CD14-positive monocyte (primary cell): ENCODE measurements at regions not wholly inside any gene's neighbourhood (a gene's known extent, or its start where the extent isn't known, plus 50 kb on each side); places are given as distances from the start of the nearest gene placed in this dataset.

ENCODE experiments used
- DNase-seq, 3 donors: peaks; one replicate each; pipeline ENCODE4 v3.0.0-alpha.2; 2011 to 2022
- H2AFZ ChIP-seq: 2 replicates; pipeline ENCODE4 v1.6.0; 2012; ENCODE audit warnings: mild to moderate bottlenecking, low read depth, low read length, inconsistent platforms; ENCODE audit not compliant: insufficient read depth, poor library complexity, severe bottlenecking
- H3K27ac ChIP-seq, 2 donors: 1 replicate in 1 of 2; 2 replicates in 1 of 2; pipeline ENCODE4 v1.5.1; 2012 to 2013; ENCODE audit warnings: low read length in 2 of 2, control low read depth in 1 of 2, inconsistent platforms in 1 of 2, low read depth in 1 of 2, mild to moderate bottlenecking in 1 of 2
- H3K27me3 ChIP-seq, 2 donors: one replicate each; pipeline versions ENCODE4 v1.6.0 to v1.6.1; 2011 to 2013; ENCODE audit warnings: low read length in 2 of 2; ENCODE audit not compliant: control insufficient read depth in 2 of 2, insufficient read depth in 2 of 2
- H3K36me3 ChIP-seq, 2 donors: replicated peaks in 1 of 2; 1 replicate in 1 of 2; 2 replicates in 1 of 2; pipeline versions ENCODE4 v1.5.1 to v1.6.1; 2012 to 2013; ENCODE audit warnings: low read length in 2 of 2, control low read depth in 1 of 2, inconsistent platforms in 1 of 2, mild to moderate bottlenecking in 1 of 2; ENCODE audit not compliant: insufficient read depth in 2 of 2, control insufficient read depth in 1 of 2
- H3K4me1 ChIP-seq, 2 donors: 1 replicate in 1 of 2; 2 replicates in 1 of 2; pipeline versions ENCODE4 v1.5.1 to v1.6.1; 2012 to 2013; ENCODE audit warnings: low read length in 2 of 2, control low read depth in 1 of 2, inconsistent platforms in 1 of 2, mild to moderate bottlenecking in 1 of 2, moderate library complexity in 1 of 2; ENCODE audit not compliant: insufficient read depth in 2 of 2, control insufficient read depth in 1 of 2
- H3K4me2 ChIP-seq: replicated peaks from 2 replicates; pipeline ENCODE3; 2012; ENCODE audit warnings: low read length, moderate library complexity, mild to moderate bottlenecking; ENCODE audit not compliant: poor library complexity, severe bottlenecking; ENCODE audit errors: extremely low read depth
- H3K4me3 ChIP-seq, 3 experiments: fragments of 200-600 bp in 1 of 3; sonication (generic) in 1 of 3; replicated peaks in 1 of 3; 1 replicate in 2 of 3; 2 replicates in 1 of 3; pipeline ENCODE4 v1.5.1; 2011 to 2013; ENCODE audit warnings: low read length in 3 of 3, mild to moderate bottlenecking in 3 of 3, control low read depth in 2 of 3, low read depth in 2 of 3, inconsistent platforms in 1 of 3, moderate library complexity in 1 of 3
- H3K79me2 ChIP-seq: 2 replicates; pipeline ENCODE4 v1.6.0; 2012; ENCODE audit warnings: mild to moderate bottlenecking, control low read depth, inconsistent platforms, low read length, moderate library complexity; ENCODE audit not compliant: insufficient read depth
- H3K9ac ChIP-seq: 2 replicates; pipeline ENCODE4 v1.6.0; 2017; ENCODE audit warnings: low read length, mild to moderate bottlenecking; ENCODE audit not compliant: insufficient read depth, poor library complexity, severe bottlenecking
- H3K9me3 ChIP-seq, 2 donors: replicated peaks in 1 of 2; 1 replicate in 1 of 2; 2 replicates in 1 of 2; pipeline versions ENCODE4 v1.5.1 to v1.6.1; 2012 to 2013; ENCODE audit warnings: low read length in 2 of 2, control low read depth in 1 of 2; ENCODE audit not compliant: control insufficient read depth in 1 of 2, insufficient read depth in 1 of 2
- H4K20me1 ChIP-seq: 2 replicates; pipeline ENCODE4 v1.6.0; 2012; ENCODE audit warnings: mild to moderate bottlenecking, low read length, control low read depth, moderate library complexity; ENCODE audit not compliant: insufficient read depth
- H3K27ac Mint-ChIP-seq, 7 donors: one replicate each; pipeline ENCODE4 v1.8.0; 2020; ENCODE audit warnings: mild to moderate bottlenecking in 7 of 7, mixed read lengths in 7 of 7, moderate library complexity in 6 of 7, inconsistent platforms in 2 of 7
- H3K27me3 Mint-ChIP-seq, 3 donors: one replicate each; pipeline ENCODE4 v1.8.0; 2021 to 2022; ENCODE audit warnings: low read depth in 3 of 3, mild to moderate bottlenecking in 3 of 3, mixed read lengths in 3 of 3, moderate library complexity in 3 of 3, inconsistent platforms in 1 of 3
- H3K36me3 Mint-ChIP-seq, 2 donors: one replicate each; pipeline ENCODE4 v1.8.0; 2020; ENCODE audit warnings: mixed read lengths in 2 of 2, inconsistent platforms in 1 of 2, mild to moderate bottlenecking in 1 of 2
- H3K4me1 Mint-ChIP-seq: one replicate; pipeline ENCODE4 v1.8.0; 2020; ENCODE audit warnings: mild to moderate bottlenecking, mixed read lengths
- H3K4me3 Mint-ChIP-seq, 2 donors: one replicate each; pipeline ENCODE4 v1.8.0; 2020; ENCODE audit warnings: mild to moderate bottlenecking in 2 of 2, mixed read lengths in 2 of 2, moderate library complexity in 1 of 2
- H3K9me3 Mint-ChIP-seq, 7 donors: one replicate each; pipeline ENCODE4 v1.8.0; 2020 to 2022; ENCODE audit warnings: mixed read lengths in 7 of 7, mild to moderate bottlenecking in 6 of 7, moderate library complexity in 6 of 7, inconsistent platforms in 2 of 7
- CTCF ChIP-seq: fragments of 200-600 bp; IDR thresholded peaks from one replicate; pipeline ENCODE4 v1.8.0; 2022; ENCODE audit warnings: antibody characterized with exemption, mild to moderate bottlenecking
- WGBS: methylation state at CpG from one replicate; pipeline ENCODE4 v1.1.5; 2013; ENCODE audit warnings: missing lambda C conversion rate; ENCODE audit not compliant: insufficient coverage; 5-methylcytosine and 5-hydroxymethylcytosine counted together
- intact Hi-C, 2 donors: fragments of 100-400 bp; cut with micrococcal nuclease; formaldehyde crosslinking; loops; one replicate each; pipeline versions ENCODE4 v1.15.0 to v1.15.1; 2023

GRCh38 chr13:106836186-106836802 lies 268.4 kb upstream of the ARGLU1 start:
- H3K79me2 ChIP-seq: no peaks in the 10 kb centered on the region
- no peaks in the 10 kb centered on the region for H3K4me1 ChIP-seq
- H4K20me1 ChIP-seq: no peaks in the 10 kb centered on the region
- Mint-ChIP-seq H3K36me3 (no peaks in the 10 kb centered on the region), H3K4me1 (no peaks in the 10 kb centered on the region), H3K9me3 (peaks cover 0 to 15% (median 6%) of the 10 kb centered on the region in 7 donors), H3K27ac (no peak overlapping the region), H3K4me3 (no peak overlapping the region), H3K27me3 (no peaks in the 10 kb centered on the region)
- 60% methylated on average over 1 of the region's 4 CpGs for WGBS
- H3K27me3 ChIP-seq: no peaks in the 10 kb centered on the region
- H3K4me3 ChIP-seq: no peak overlapping the region
- no peak overlapping the region for H3K9ac ChIP-seq
- intact Hi-C loops: no loop called here
- no peaks in the 10 kb centered on the region for H3K36me3 ChIP-seq
- no peak overlapping the region for H3K27ac ChIP-seq
- no peak for DNase-seq
- no peak overlapping the region for H3K4me2 ChIP-seq
- H3K9me3 ChIP-seq: peaks cover 0 to 12% of the 10 kb centered on the region in 2 donors
- no peak for TF ChIP-seq CTCF
- H2AFZ ChIP-seq: no peak overlapping the region

- 67% methylated on average over 1 of the region's 1 CpG for WGBS
- Histone ChIP-seq H4K20me1 (no peaks in the 10 kb centered on the region), H3K4me3 (no peak overlapping the region), H3K79me2 (no peaks in the 10 kb centered on the region), H3K27me3 (no peaks in the 10 kb centered on the region), H3K27ac (no peak overlapping the region), H3K4me1 (no peaks in the 10 kb centered on the region), H2AFZ (no peak overlapping the region), H3K4me2 (no peak overlapping the region), H3K9me3 (peaks cover 0 to 12% of the 10 kb centered on the region in 2 donors), H3K9ac (no peak overlapping the region), H3K36me3 (no peaks in the 10 kb centered on the region)
- no peaks in the 10 kb centered on the region for H3K36me3 Mint-ChIP-seq
- H3K9me3 Mint-ChIP-seq: peaks cover 0 to 15% (median 5%) of the 10 kb centered on the region in 7 donors
- H3K27ac Mint-ChIP-seq: no peak overlapping the region
- TF ChIP-seq CTCF: no peak
- H3K4me3 Mint-ChIP-seq: no peak overlapping the region
- intact Hi-C loops: no loop called here
- DNase-seq: no peak
- no peaks in the 10 kb centered on the region for H3K27me3 Mint-ChIP-seq
- H3K4me1 Mint-ChIP-seq: no peaks in the 10 kb centered on the region
Measured at GRCh38 chr13:106835477-106835876, 267.5 kb upstream of the ARGLU1 start.
